Endodermal cell (in vitro differentiated cells): ENCODE measurements at regions not wholly inside any gene's neighbourhood (a gene's known extent, or its start where the extent isn't known, plus 50 kb on each side); places are given as distances from the start of the nearest gene placed in this dataset.

Experiments
- DNase-seq: peaks from one replicate; pipeline ENCODE4 v3.0.0-alpha.2; 2017
- H3K27ac ChIP-seq: 2 replicates; pipeline ENCODE4 v1.5.1; 2013; ENCODE audit warnings: mild to moderate bottlenecking, low read depth, low read length, moderate library complexity
- H3K27me3 ChIP-seq: 2 replicates; pipeline ENCODE4 v1.6.1; 2013; ENCODE audit warnings: mild to moderate bottlenecking, low read length, moderate library complexity; ENCODE audit not compliant: insufficient read depth, control insufficient read depth, poor library complexity, severe bottlenecking
- H3K36me3 ChIP-seq: 2 replicates; pipeline ENCODE4 v1.7.0; 2013; ENCODE audit warnings: mild to moderate bottlenecking, low read length, moderate library complexity; ENCODE audit not compliant: control insufficient read depth, insufficient read depth
- H3K4me1 ChIP-seq: one replicate; pipeline ENCODE4 v1.7.0; 2013; ENCODE audit warnings: low read length; ENCODE audit not compliant: control insufficient read depth, insufficient read depth
- H3K4me3 ChIP-seq: 2 replicates; pipeline ENCODE4 v1.5.1; 2013; ENCODE audit warnings: mild to moderate bottlenecking, low read length, moderate library complexity
- H3K9ac ChIP-seq: 2 replicates; pipeline ENCODE4 v1.6.1; 2013; ENCODE audit warnings: mild to moderate bottlenecking, low read length, moderate library complexity; ENCODE audit not compliant: poor library complexity, severe bottlenecking; ENCODE audit errors: extremely low read depth
- H3K9me3 ChIP-seq: 2 replicates; pipeline ENCODE4 v1.6.1; 2013; ENCODE audit warnings: mild to moderate bottlenecking, low read length, moderate library complexity; ENCODE audit not compliant: control insufficient read depth
- H3K27ac Mint-ChIP-seq: 2 replicates; pipeline ENCODE4 v1.8.0; 2020; ENCODE audit warnings: mixed read lengths
- H3K27me3 Mint-ChIP-seq: 2 replicates; pipeline ENCODE4 v1.8.0; 2021; ENCODE audit warnings: mild to moderate bottlenecking, mixed read lengths; ENCODE audit not compliant: insufficient read depth
- H3K36me3 Mint-ChIP-seq: 2 replicates; pipeline ENCODE4 v1.8.0; 2020; ENCODE audit warnings: low read depth, mixed read lengths
- H3K4me1 Mint-ChIP-seq: 2 replicates; pipeline ENCODE4 v1.8.0; 2020; ENCODE audit warnings: mixed read lengths
- H3K4me3 Mint-ChIP-seq: 2 replicates; pipeline ENCODE4 v1.8.0; 2020; ENCODE audit warnings: mild to moderate bottlenecking, moderate library complexity, mixed read lengths
- H3K9me3 Mint-ChIP-seq: 2 replicates; pipeline ENCODE4 v1.8.0; 2020; ENCODE audit warnings: mild to moderate bottlenecking, mixed read lengths
- CTCF ChIP-seq: fragments of 200-600 bp; sonication (generic); conservative IDR thresholded peaks from 2 replicates; pipeline ENCODE4 v1.5.0; 2021; ENCODE audit warnings: antibody characterized with exemption, mild to moderate bottlenecking
- WGBS, 2 experiments: methylation state at CpG; one replicate each; pipeline versions ENCODE4 v1.1.5 to v1.1.7; 2013; ENCODE audit warnings: missing lambda C conversion rate in 2 of 2, mixed read lengths in 1 of 2; ENCODE audit not compliant: insufficient coverage in 1 of 2, insufficient read length in 1 of 2; 5-methylcytosine and 5-hydroxymethylcytosine counted together

GRCh38 chr2:144132357-144132756 lies 387.6 kb downstream of the ZEB2 start:
- no peak for TF ChIP-seq CTCF
- DNase-seq = no peak
- peaks cover 14% of the 10 kb centered on the region for H3K27me3 ChIP-seq
- H3K27me3 Mint-ChIP-seq = peaks cover 52% of the 10 kb centered on the region
- WGBS, 2 experiments = 97 to 100% methylated on average over 1 to 2 of the region's 2 CpGs
- H3K36me3 Mint-ChIP-seq = peaks cover 2% of the 10 kb centered on the region
- no peaks in the 10 kb centered on the region for H3K4me1 ChIP-seq
- no peak overlapping the region for H3K27ac ChIP-seq
- no peaks in the 10 kb centered on the region for H3K9me3 ChIP-seq
- no peak overlapping the region for H3K4me3 Mint-ChIP-seq
- H3K9ac ChIP-seq = no peak overlapping the region
- H3K36me3 ChIP-seq = no peaks in the 10 kb centered on the region
- H3K9me3 Mint-ChIP-seq = no peaks in the 10 kb centered on the region
- no peak overlapping the region for H3K4me3 ChIP-seq
- H3K4me1 Mint-ChIP-seq = peaks cover 6% of the 10 kb centered on the region
- no peak overlapping the region for H3K27ac Mint-ChIP-seq

- no peak for TF ChIP-seq CTCF
- H3K4me3 Mint-ChIP-seq = no peak overlapping the region
- no peak overlapping the region for H3K4me3 ChIP-seq
- no peaks in the 10 kb centered on the region for H3K36me3 ChIP-seq
- 66 to 89% methylated on average over 2 to 5 of the region's 5 CpGs for WGBS, 2 experiments
- H3K27me3 ChIP-seq = peaks cover 8% of the 10 kb centered on the region
- DNase-seq = no peak
- peaks cover 39% of the 10 kb centered on the region for H3K27me3 Mint-ChIP-seq
- peaks cover 2% of the 10 kb centered on the region for H3K36me3 Mint-ChIP-seq
- peaks cover 5% of the 10 kb centered on the region for H3K4me1 Mint-ChIP-seq
- no peak overlapping the region for H3K27ac ChIP-seq
- H3K9me3 Mint-ChIP-seq = no peaks in the 10 kb centered on the region
- H3K27ac Mint-ChIP-seq = no peak overlapping the region
- no peaks in the 10 kb centered on the region for H3K4me1 ChIP-seq
- no peaks in the 10 kb centered on the region for H3K9me3 ChIP-seq
- no peak overlapping the region for H3K9ac ChIP-seq
Measured at GRCh38 chr2:144131042-144131441, 388.9 kb downstream of the ZEB2 start.

- no peak overlapping the region for H3K27ac Mint-ChIP-seq
- H3K4me1 ChIP-seq = no peaks in the 10 kb centered on the region
- DNase-seq = no peak
- H3K9me3 Mint-ChIP-seq = no peaks in the 10 kb centered on the region
- no peaks in the 10 kb centered on the region for H3K36me3 ChIP-seq
- H3K4me1 Mint-ChIP-seq = peaks cover 5% of the 10 kb centered on the region
- peaks cover 8% of the 10 kb centered on the region for H3K27me3 ChIP-seq
- no peak overlapping the region for H3K4me3 ChIP-seq
- H3K9me3 ChIP-seq = no peaks in the 10 kb centered on the region
- H3K36me3 Mint-ChIP-seq = peaks cover 2% of the 10 kb centered on the region
- TF ChIP-seq CTCF = no peak
- no peak overlapping the region for H3K4me3 Mint-ChIP-seq
- no peak overlapping the region for H3K9ac ChIP-seq
- H3K27ac ChIP-seq = no peak overlapping the region
- peaks cover 34% of the 10 kb centered on the region for H3K27me3 Mint-ChIP-seq
Measured at GRCh38 chr2:144130551-144130950, 389.4 kb downstream of the ZEB2 start.
